Lung (tissue), 11 donors: ENCODE measurements at regions not wholly inside any gene's neighbourhood (a gene's known extent, or its start where the extent isn't known, plus 50 kb on each side); places are given as distances from the start of the nearest gene placed in this dataset.
"Not testable (repeated sequence)": the region's sequence is repeated elsewhere in the genome, so short reads cannot be mapped to it uniquely, and the experiment has no call there.

Experiments used
- ATAC-seq: fragments of 200-7000 bp; cut with Tn5 transposase; one replicate; pipeline ENCODE4 v1.9.1; 2020; ENCODE audit warnings: moderate number of reproducible peaks; ENCODE audit not compliant: insufficient read depth, low FRiP score
- DNase-seq, 3 donors: peaks; one replicate each; pipeline ENCODE4 v3.0.0-alpha.2; 2013 to 2017
- H3K27ac ChIP-seq, 2 donors: one replicate each; pipeline ENCODE4 v1.5.1; 2013; ENCODE audit warnings: mild to moderate bottlenecking in 2 of 2, moderate library complexity in 2 of 2, control low read depth in 1 of 2, inconsistent platforms in 1 of 2, low read depth in 1 of 2, low read length in 1 of 2
- H3K27me3 ChIP-seq, 3 donors: one replicate each; pipeline ENCODE4 v1.5.1; 2013; ENCODE audit warnings: low read length in 2 of 3; ENCODE audit not compliant: control insufficient read depth in 3 of 3, insufficient read depth in 3 of 3
- H3K36me3 ChIP-seq, 4 donors: one replicate each; pipeline ENCODE4 v1.5.1; 2013; ENCODE audit warnings: low read length in 4 of 4, mild to moderate bottlenecking in 1 of 4, moderate library complexity in 1 of 4; ENCODE audit not compliant: control insufficient read depth in 4 of 4, insufficient read depth in 4 of 4
- H3K4me1 ChIP-seq, 5 donors: one replicate each; pipeline ENCODE4 v1.5.1; 2013; ENCODE audit warnings: low read length in 5 of 5, mild to moderate bottlenecking in 2 of 5, moderate library complexity in 1 of 5; ENCODE audit not compliant: control insufficient read depth in 5 of 5, insufficient read depth in 5 of 5
- H3K4me3 ChIP-seq: one replicate; pipeline ENCODE4 v1.5.1; 2013; ENCODE audit warnings: mild to moderate bottlenecking, control low read depth, moderate library complexity
- H3K9ac ChIP-seq, 2 donors: one replicate each; pipeline ENCODE4 v1.5.1; 2013; ENCODE audit warnings: low read length in 2 of 2, control low read depth in 1 of 2; ENCODE audit not compliant: insufficient read depth in 1 of 2
- H3K9me3 ChIP-seq, 4 donors: one replicate each; pipeline ENCODE4 v1.5.1; 2013; ENCODE audit warnings: low read length in 3 of 4, mild to moderate bottlenecking in 1 of 4, moderate library complexity in 1 of 4; ENCODE audit not compliant: control insufficient read depth in 4 of 4, insufficient read depth in 3 of 4
- CTCF ChIP-seq: IDR thresholded peaks from 2 replicates; pipeline ENCODE4 v1.5.1; 2012; ENCODE audit warnings: mild to moderate bottlenecking; ENCODE audit errors: control extremely low read depth, extremely low read depth
- WGBS, 2 donors: extraction: QIAGEN DNeasy Blood & Tissue Kit; methylation state at CpG; one replicate each; pipeline ENCODE4 v1.1.7; 2013; 5-methylcytosine and 5-hydroxymethylcytosine counted together
- donor health status: control.
- donor health status: control.
- donor health status: Bipolar disorder and iron deficiency.
- donor health status: healthy.
- donor health status: DM: yes; HTN: yes; CAD: no.

GRCh38 chr12:102316723-102317122, 119.1 kb upstream of the PMCH start:
- H3K36me3 ChIP-seq, result no peaks in the 10 kb centered on the region
- ATAC-seq, result no peak

GRCh38 chr12:102314821-102315220, 117.2 kb upstream of the PMCH start:
- no peak for ATAC-seq
- Histone ChIP-seq H3K27me3 (no peaks in the 10 kb centered on the region), H3K36me3 (no peaks in the 10 kb centered on the region), H3K9ac (no peak overlapping the region), H3K4me1 (no peaks in the 10 kb centered on the region), H3K4me3 (no peak overlapping the region), H3K27ac (no peak overlapping the region), H3K9me3 (no peaks in the 10 kb centered on the region)
- 89 to 93% methylated on average over 2 of the region's 2 CpGs for WGBS, 2 donors
- TF ChIP-seq CTCF, result no peak
- DNase-seq, result no peak

More at GRCh38 chr12:102316723-102317122, 119.1 kb upstream of the PMCH start:
- Histone ChIP-seq H3K9me3 (no peaks in the 10 kb centered on the region), H3K4me3 (no peak overlapping the region), H3K27me3 (no peaks in the 10 kb centered on the region), H3K4me1 (no peaks in the 10 kb centered on the region), H3K27ac (no peak overlapping the region), H3K9ac (no peak overlapping the region)
- TF ChIP-seq CTCF, result no peak
- DNase-seq, result no peak
- 87 to 94% methylated on average over 2 of the region's 2 CpGs for WGBS, 2 donors

GRCh38 chr12:102313116-102313971, 115.7 kb upstream of the PMCH start:
- not testable (repeated sequence) for ATAC-seq, H3K4me1 ChIP-seq, H3K4me3 ChIP-seq, H3K36me3 ChIP-seq, H3K27me3 ChIP-seq, H3K27ac ChIP-seq, H3K9me3 ChIP-seq, H3K9ac ChIP-seq, DNase-seq
- 94 to 96% methylated on average over 30 to 32 of the region's 33 CpGs for WGBS, 2 donors

- H3K27ac ChIP-seq, result no peak overlapping the region
- H3K4me1 ChIP-seq, result no peaks in the 10 kb centered on the region
- ATAC-seq (no peak), DNase-seq (no peak)
- 88 to 92% methylated on average over 2 of the region's 2 CpGs for WGBS, 2 donors
- H3K27me3 ChIP-seq, result no peaks in the 10 kb centered on the region
- no peak overlapping the region for H3K4me3 ChIP-seq
- TF ChIP-seq CTCF, result no peak
- H3K36me3 ChIP-seq, result no peaks in the 10 kb centered on the region
- H3K9me3 ChIP-seq, result peaks cover 0 to 4% (median 1%) of the 10 kb centered on the region in 4 donors
- H3K9ac ChIP-seq, result no peak overlapping the region
Measured at GRCh38 chr12:102305486-102305885, 107.9 kb upstream of the PMCH start.

GRCh38 chr12:102304667-102305066, 107.0 kb upstream of the PMCH start:
- not testable (repeated sequence) for H3K4me1 ChIP-seq, DNase-seq, H3K9me3 ChIP-seq, H3K4me3 ChIP-seq, H3K27me3 ChIP-seq, ATAC-seq, H3K9ac ChIP-seq, H3K27ac ChIP-seq, H3K36me3 ChIP-seq
- WGBS, 2 donors, result 55 to 86% methylated on average over 5 of the region's 5 CpGs
